C1 segment of cervical spinal cord (tissue), 14 donors: ENCODE measurements at regions not wholly inside any gene's neighbourhood (a gene's known extent, or its start where the extent isn't known, plus 50 kb on each side); places are given as distances from the start of the nearest gene placed in this dataset.

ENCODE experiments used
- DNase-seq, 14 donors: peaks; one replicate each; lab custom pipeline; 2025; lab: John Stamatoyannopoulos, UW

- no peak for DNase-seq
Observed at GRCh38 chr6:104325341-104326172, 534.2 kb downstream of the HACE1 start.

DNA sequence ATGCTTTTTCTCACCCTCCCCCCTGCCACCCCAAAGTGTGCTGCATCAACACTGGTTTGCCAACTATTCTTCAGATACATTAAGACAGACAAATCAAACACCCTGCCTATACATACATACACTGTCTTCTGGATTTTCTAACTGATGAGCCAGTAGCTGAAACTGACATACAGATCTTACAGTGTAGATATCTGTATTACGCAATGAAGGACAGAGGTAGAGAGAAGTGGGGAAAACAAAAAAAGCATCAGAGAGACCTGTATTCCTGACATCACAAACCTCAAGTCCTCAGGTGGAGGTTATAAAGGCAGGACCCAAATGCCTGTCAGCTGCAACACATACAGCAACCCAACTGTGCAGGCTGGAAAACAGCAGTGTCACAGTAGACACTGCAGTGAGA lies 535.4 kb downstream of the HACE1 start:
- DNase-seq, result no peak

- DNase-seq, result no peak
Observed at GRCh38 chr6:104322841-104323240, 536.9 kb downstream of the HACE1 start.

GRCh38 chr6:104321301-104321700 lies 538.4 kb downstream of the HACE1 start:
- DNase-seq, result peak in 1 of 14 donors; percentile 64

DNA sequence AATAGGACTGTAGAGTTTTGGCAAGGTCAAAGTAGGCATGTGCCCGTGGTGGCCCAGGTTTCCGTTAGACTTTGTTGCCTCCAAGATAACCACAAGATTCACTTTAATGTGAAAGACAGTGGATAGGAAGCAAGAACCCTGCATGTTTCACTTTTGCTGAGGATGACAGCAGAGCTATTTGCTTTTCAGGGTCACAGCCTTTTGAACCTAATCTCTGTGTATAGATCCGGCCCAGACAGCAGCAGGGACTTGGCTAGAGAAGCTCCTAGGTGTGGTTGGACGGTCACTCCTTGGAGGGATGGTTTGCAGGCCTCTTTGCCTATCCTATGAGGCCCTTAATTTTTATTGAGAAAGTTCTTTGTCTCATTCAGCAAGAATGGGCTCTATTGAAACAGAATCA lies 538.8 kb downstream of the HACE1 start:
- no peak for DNase-seq

GRCh38 chr6:104312851-104313250 lies 546.9 kb downstream of the HACE1 start:
- DNase-seq, result no peak

DNA sequence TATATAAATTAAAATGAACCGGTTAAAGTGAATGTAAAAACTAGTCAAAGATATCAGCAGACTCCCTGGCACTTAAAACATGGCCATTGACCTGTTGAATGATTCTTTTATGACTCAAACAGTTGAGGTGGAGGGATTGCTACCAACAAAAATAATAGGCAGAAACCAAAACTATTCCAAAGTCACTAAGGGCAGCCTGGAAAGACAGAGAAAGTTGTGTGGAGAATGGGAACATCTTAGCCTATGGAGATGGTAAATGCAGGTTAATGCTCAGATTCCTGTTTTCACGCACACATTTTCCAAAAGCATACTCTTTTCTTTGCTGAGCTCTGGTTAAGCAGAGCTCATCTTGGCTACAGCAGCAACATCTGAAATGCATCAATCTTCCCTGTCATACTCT lies 553.5 kb downstream of the HACE1 start:
- DNase-seq, result no peak

- no peak for DNase-seq
Observed at GRCh38 chr6:104305206-104305605, 554.5 kb downstream of the HACE1 start.

GRCh38 chr6:104301951-104302350 lies 557.8 kb downstream of the HACE1 start:
- no peak for DNase-seq

DNA sequence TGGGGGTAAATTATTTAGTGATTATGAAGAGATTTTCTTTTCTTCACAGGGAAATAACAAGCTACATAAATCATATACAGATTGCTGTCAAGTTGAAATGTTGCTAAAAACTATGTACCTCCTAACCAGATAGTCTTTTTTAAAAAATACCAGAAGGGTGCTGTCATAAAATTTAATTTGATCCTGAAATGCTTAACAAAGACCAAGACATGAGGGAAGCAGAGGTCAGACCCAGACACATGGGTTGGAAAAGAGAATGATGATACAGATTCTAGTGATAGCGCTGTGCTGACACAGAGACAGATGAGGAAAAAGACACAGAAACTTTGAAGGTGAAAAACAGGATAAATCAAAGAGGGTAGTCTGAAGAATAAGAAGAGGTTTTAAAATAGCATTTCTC lies 573.1 kb downstream of the HACE1 start:
- no peak for DNase-seq

DNA sequence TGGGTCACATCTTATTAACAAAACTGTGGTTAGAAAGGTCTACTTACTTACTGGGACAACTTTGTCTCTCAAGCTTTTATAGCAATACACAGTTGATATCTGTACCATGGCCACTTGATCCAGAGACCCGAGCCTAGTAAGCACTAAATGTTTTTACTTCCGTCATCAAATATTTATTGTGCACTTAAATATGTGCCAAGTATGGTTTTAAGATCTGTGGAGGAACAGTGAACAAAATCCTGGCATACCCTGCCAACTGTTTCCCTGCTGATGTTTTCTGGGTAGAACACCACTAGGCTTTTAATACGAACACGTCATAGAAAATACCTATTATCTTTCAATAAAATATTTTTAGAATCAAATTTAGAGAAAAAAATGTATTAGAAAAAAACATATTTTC lies 574.8 kb downstream of the HACE1 start:
- no peak for DNase-seq

GRCh38 chr6:104282581-104282980 lies 577.1 kb downstream of the HACE1 start:
- DNase-seq, result no peak

GRCh38 chr6:104281370-104281769 lies 578.3 kb downstream of the HACE1 start:
- DNase-seq, result no peak

DNA sequence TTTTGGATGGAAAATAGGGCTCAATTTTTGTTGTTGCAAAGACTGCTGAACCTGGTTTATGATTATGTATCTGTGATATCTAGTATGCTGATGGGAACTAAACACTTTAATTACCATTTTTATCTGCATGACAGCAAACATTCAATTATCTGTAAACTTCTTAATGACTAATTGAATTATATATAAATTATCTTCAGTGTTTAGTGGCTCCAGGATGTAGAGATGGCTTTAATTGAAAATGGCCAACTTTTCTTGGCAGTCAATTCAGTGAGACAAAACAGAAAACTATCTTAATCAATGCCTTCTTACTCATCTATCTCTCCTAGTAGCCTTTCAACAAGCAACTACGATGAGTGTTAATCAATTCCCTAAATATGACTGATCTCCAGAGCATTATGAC lies 591.3 kb downstream of the HACE1 start:
- DNase-seq, result no peak

DNA sequence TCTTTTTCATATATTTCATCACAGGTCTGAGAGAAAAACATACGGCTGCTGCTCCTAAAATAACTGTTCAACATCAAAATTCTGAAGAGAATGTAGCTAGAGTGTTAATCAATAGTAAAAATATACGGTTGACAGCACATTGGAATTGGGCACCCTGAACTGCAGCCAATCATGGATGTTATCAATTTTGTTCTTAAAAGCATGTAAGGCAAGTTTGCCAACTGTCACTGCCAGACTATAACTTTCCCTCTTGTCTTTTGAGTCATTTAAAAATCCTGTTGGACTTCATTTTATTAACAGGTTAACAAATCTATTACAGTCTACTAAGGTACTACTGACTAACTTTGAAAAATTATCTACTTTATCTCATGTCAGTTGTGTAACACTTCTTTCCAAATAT lies 592.8 kb downstream of the HACE1 start:
- no peak for DNase-seq

DNA sequence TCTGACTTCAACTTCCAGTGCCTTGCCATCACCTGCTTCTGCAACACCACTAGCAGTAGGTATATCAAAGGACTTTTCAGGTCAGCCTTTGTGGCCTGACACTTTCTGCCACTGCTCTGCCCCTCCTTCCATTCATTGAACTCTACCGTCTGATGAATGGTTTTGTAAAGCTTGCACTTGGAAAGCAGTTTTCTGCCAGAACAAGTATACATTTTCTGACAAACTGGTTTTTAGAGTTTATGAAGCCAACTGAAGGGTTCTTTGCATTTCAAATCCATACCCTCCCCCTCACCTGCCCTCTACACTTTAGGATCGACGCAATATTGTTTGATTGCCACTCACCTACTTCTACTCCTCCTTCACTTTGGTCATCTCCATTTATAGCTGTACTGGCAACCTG lies 603.1 kb downstream of the HACE1 start:
- DNase-seq, result no peak

DNA sequence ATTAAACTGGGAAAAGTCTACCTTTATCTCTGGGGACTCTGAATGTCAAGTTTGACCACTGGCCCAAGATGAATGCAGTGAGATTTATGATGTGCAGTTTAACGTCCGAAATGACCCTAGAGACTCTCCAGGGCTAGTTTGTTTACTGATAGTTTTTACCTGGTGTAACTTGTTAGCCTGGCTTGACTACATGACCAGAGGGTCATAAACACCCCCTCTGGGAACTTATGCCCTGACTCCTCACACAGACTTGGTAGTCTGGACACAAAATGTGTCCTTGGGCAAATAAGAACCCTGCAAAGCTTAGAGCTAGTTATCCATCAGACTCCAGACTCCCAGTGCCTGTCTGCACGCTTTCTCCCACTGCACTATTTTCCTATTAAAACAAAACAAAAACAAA lies 606.5 kb downstream of the HACE1 start:
- DNase-seq, result no peak

DNA sequence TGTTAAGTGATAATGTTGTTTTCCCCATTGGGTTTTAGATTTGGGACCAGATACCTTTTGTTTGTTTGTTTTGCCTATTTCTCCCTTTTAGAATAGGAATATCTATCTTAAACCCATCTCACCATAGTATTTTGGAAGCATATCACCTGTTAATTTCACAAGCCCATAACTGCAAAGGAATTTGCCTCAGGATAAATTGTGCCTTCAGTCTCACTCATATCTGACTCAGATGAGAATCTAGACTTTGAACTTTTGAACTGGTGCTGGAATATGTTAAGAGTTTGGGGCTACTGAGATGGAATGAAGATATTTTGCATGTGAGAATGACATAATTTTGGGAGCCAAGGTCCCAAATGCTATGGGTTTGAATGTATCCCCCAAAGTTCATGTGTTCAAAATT lies 607.4 kb downstream of the HACE1 start:
- no peak for DNase-seq

DNA sequence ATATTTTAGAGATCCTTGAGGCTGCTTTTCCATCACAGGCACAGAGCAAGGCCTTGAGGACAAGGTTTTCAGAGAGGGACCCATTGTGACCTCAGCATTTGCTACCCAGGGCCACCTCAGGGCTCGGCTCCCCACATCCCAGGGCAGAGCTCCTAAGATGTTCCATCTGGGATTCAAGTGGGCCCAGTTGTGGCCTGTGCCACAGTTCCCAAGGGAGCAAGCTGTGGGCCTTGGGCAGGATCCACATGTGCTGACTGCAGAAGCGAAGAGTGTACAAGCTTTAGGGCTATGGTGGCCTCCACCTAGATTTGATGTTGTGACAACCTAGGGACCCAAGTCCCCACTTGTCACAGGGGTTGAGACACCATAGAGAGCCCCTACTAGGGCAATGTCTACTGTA lies 608.1 kb downstream of the HACE1 start:
- DNase-seq, result no peak

GRCh38 chr6:104240865-104241264 lies 618.9 kb downstream of the HACE1 start:
- DNase-seq, result no peak

GRCh38 chr6:104239971-104240370 lies 619.7 kb downstream of the HACE1 start:
- no peak for DNase-seq

DNA sequence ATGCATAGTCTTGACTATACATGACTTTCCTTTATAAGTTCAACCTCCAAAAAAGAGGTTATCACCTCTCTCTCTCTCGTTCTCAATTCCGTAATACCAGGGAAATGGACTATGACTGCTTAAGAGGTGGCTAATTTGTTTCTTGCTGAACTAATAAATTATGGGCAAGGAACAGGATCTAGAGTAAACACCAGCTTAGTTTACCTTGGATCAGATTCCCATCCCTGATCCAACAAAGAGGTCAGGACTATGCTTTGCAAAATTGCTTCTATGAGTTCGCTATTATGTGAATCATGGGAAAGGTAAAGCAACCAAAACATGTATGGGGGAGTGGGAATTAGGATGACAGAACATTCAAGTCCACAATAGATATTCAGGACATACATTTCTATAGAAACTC lies 630.7 kb downstream of the HACE1 start:
- no peak for DNase-seq

DNA sequence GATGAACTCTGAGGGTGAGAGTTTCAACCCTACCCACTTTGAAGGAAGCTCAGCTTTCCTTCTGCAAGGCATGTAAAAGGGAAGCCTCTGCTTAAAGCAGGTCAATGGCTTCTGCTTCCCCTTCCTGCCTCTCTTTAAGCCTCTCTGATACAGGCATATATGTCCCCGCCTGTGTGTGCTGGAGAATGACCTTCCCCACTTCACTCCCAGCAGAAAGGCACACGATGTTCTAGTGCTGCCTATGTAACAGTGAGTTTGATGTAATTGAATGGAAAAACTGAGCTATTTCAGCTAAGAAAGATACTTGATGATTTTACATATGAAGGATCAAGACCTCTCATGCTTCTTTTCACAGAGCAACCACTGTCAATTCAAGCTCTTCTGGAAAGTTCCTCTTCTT lies 632.2 kb downstream of the HACE1 start:
- no peak for DNase-seq
